Rectal smooth muscle tissue (tissue), 1 donor: ENCODE measurements at regions not wholly inside any gene's neighbourhood (a gene's known extent, or its start where the extent isn't known, plus 50 kb on each side); places are given as distances from the start of the nearest gene placed in this dataset.
A peak's percentile ranks its signal among the peaks of the same experiment; 100 is the strongest.

Experiments used
- H3K27ac ChIP-seq: one replicate; pipeline ENCODE4 v1.7.0; 2013; ENCODE audit warnings: low read depth, low read length, inconsistent platforms
- H3K27me3 ChIP-seq: one replicate; pipeline ENCODE4 v1.7.0; 2013; ENCODE audit warnings: low read length; ENCODE audit not compliant: control insufficient read depth, insufficient read depth
- H3K36me3 ChIP-seq: one replicate; pipeline ENCODE4 v1.7.0; 2013; ENCODE audit warnings: low read length; ENCODE audit not compliant: control insufficient read depth, insufficient read depth
- H3K4me1 ChIP-seq: one replicate; pipeline ENCODE4 v1.7.0; 2013; ENCODE audit warnings: low read length; ENCODE audit not compliant: control insufficient read depth, insufficient read depth
- H3K4me3 ChIP-seq: one replicate; pipeline ENCODE4 v1.7.0; 2013; ENCODE audit warnings: low read length
- H3K9ac ChIP-seq: one replicate; pipeline ENCODE4 v1.7.0; 2013; ENCODE audit warnings: low read length

- Histone ChIP-seq H3K36me3 (no peaks in the 10 kb centered on the region), H3K9ac (no peak overlapping the region), H3K4me3 (peak overlapping the region; percentile 55), H3K4me1 (no peaks in the 10 kb centered on the region), H3K27ac (no peak overlapping the region), H3K27me3 (peaks cover 3% of the 10 kb centered on the region)
Measured at GRCh38 chr9:97803167-97804058, 49.6 kb upstream of the FOXE1 start.
